AG09319 (cell line): ENCODE measurements at regions not wholly inside any gene's neighbourhood (a gene's known extent, or its start where the extent isn't known, plus 50 kb on each side); places are given as distances from the start of the nearest gene placed in this dataset.

Source experiments
- DNase-seq: peaks from one replicate; pipeline ENCODE4 v3.0.0-alpha.2; 2010; ENCODE audit warnings: low read depth; ENCODE audit errors: extremely low read depth
- TF ChIP-seq, protein P1 (sequence below): IDR thresholded peaks from 2 replicates; pipeline ENCODE4 v1.5.1; 2011; ENCODE audit warnings: low read depth, mild to moderate bottlenecking, inconsistent platforms, low read length, moderate library complexity

DNA sequence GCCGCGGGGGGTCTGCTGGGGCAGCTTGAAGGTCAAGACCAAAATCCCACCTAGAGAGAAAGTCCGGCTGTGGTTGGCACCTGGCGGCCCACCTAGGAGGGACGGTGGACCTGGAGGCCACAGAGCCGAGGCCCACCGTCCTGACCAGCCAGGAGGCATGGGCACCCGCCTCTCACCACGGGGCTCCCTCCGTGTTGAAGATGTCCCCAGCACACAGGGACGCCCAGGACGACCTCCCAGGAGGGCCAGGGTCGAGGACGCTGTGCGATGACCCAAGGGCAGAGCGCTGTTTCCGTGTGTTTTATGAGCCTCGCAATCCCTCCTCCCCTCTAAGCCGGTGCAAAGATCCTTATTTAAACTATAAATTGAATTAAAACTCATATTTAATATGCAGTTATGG is 131.2 kb downstream of the C16orf95 start:
- DNase-seq: no peak
- TF ChIP-seq, protein P1, sequence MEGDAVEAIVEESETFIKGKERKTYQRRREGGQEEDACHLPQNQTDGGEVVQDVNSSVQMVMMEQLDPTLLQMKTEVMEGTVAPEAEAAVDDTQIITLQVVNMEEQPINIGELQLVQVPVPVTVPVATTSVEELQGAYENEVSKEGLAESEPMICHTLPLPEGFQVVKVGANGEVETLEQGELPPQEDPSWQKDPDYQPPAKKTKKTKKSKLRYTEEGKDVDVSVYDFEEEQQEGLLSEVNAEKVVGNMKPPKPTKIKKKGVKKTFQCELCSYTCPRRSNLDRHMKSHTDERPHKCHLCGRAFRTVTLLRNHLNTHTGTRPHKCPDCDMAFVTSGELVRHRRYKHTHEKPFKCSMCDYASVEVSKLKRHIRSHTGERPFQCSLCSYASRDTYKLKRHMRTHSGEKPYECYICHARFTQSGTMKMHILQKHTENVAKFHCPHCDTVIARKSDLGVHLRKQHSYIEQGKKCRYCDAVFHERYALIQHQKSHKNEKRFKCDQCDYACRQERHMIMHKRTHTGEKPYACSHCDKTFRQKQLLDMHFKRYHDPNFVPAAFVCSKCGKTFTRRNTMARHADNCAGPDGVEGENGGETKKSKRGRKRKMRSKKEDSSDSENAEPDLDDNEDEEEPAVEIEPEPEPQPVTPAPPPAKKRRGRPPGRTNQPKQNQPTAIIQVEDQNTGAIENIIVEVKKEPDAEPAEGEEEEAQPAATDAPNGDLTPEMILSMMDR: no peak

DNA sequence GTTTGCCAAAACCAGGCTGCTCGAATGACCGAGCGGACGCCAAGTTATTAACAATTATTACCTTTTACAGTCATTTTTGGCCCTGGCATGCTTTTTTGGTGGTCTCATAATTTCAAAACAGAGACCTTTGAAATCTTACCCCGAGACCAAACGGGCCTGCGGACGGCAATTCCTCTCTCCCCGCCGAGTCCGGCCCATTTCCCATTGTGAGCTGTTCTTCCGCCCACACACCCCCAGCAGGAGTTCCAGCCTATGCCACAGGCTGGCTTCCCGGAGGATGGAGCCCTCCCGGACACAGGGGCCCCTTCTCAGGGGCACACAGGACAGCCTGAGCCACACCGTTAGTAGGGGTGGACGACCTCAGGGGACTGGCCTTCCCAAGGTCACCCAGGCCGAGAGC is 130.7 kb downstream of the C16orf95 start:
- DNase-seq: no peak

DNA sequence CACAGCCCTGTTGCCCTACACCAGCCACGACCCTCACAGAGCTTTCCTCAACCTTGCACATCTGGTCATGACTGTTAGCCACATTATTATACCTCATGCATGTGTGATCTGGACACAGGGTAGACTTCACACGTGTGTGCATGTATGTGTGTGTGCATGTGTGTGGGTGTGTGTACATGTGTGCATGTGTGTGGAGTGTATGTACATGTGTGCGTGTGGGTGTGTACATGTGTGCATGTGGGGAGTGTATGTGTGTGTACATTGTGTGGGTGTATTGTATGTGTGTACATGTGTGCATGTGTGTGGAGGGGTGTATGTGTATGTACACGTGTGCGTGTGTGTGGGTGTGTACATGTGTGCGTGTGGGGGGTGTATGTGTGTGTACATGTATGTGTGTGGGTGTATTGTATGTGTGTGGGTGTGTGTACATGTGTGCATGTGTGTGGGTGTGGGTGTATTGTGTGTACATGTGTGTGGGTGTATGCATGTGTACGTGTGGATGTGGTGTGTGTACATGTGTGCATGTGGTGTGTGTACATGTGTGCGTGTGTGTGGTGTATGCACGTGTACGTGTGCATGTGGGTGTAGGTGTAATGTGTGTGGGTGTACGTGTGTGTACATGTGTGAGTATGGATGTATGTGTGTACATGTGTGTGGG is 130.2 kb downstream of the C16orf95 start:
- TF ChIP-seq, protein P1: no peak
- no peak for DNase-seq

More for the DNA sequence above, 130.7 kb downstream of the C16orf95 start:
- TF ChIP-seq, protein P1: no peak

DNA sequence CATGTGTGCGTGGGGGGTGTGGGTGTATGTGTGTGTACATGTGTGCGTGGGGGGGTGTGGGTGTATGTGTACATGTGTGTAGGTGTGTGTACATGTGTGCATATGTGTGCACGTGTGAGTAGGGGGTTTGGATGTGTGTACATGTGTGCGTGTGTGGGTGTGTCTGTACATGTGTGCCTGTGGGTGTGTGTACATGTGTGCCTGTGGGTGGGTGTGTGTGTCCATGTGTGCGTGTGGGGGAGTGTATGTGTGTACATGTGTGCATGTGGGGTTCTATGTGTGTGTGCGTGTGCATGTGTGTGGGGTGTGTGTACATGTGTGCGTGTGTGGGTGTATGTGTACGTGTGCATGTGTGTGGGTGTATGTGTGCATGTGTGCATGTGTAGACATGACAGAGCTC is 129.1 kb downstream of the C16orf95 start:
- TF ChIP-seq, protein P1: no peak
- no peak for DNase-seq

DNA sequence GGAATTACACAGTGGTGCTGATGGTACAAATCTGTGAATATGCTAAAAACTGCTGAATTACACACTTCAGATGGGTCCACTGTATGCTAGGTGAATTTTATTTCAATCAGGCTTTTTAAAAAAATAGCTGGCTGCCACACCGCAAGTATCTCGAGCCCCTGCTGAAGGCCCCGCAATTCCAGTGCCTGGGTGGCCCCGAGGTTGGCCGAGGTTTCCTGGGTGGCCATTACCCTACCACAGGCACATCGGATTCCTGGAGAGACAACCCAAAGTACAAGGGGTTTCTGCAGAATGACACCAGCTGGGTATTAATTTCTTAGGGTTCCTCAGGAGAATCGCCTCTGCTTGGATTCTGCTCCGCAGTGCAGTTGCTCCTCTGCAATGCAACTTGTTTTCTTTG is 127.8 kb downstream of the C16orf95 start:
- no peak for DNase-seq
- TF ChIP-seq, protein P1: no peak

DNA sequence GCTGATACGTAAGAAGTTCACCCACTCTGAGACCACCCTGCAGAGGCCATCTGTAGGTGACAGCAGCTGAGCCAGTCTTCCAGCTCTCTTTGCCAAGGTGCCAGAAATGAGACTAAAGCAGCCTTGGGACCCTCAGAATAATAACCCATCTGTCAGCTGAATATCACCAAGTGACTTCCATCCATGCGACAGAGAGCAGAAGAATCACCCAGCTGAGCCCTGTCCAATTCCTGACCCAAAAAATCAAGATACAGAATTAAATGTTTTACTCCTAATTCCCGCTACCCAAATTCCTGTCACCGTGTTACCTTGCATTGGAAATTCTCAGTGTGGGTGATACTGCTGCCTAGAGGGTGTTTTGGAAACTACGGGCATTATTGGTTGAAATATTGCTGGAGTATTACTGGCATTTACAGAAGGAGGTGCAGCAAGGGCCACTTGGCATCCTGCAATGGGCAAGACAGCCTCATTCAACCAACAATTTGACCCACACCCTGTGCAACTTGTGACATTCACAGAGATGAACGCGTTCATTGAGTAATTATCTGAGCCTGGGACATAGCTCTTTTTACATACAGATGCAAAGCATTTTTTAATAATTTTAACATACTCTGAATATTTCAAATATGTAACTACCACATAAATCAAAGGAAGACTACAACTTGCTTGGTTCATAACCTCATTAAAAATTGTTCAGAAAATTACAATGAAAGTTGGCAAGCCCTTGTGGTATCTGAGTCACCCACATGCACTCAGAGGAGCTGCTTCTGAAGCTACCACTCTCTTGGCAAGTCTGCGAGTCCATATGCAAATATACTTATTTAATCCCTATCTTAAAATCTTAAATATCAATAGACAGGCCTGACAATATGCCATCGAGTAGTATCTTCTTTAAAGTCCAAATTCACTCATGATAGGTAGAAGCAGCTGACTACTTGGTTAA is 126.6 kb downstream of the C16orf95 start:
- TF ChIP-seq, protein P1: no peak
- DNase-seq: no peak
